ENCODE measurements at regions not wholly inside any gene's neighbourhood (a gene's known extent, or its start where the extent isn't known, plus 50 kb on each side); places are given as distances from the start of the nearest gene placed in this dataset.

- POLR2A ChIA-PET: no interaction called here
- FAIRE-seq (no peak), ATAC-seq (no peak), DNase-seq (ENCODE audit: low spot score) (no peak)
- Histone ChIP-seq H3K36me3 (replicated peaks in 1 of 2; ENCODE audit: control insufficient read depth in 1 of 2, insufficient read depth in 2 of 2, low read length in 2 of 2) (no peaks in the 10 kb centered on the region), H4K20me1 (ENCODE audit: insufficient read depth, low read length) (peaks cover 3% of the 10 kb centered on the region; the same call in 1 of the 2 replicates), H3K4me2 (ENCODE audit: low read depth, low read length) (no peak overlapping the region), H3K79me2 (ENCODE audit: insufficient read depth, low read length) (no peaks in the 10 kb centered on the region), H3K4me1 (ENCODE audit: insufficient read depth, low read length) (no peaks in the 10 kb centered on the region), H3K9ac (ENCODE audit: insufficient read depth, low read depth, low read length) (no peak overlapping the region), H3K27me3 (ENCODE audit: control insufficient read depth in 1 of 2, insufficient read depth in 2 of 2, low read length in 2 of 2) (peaks cover 1 to 3% of the 10 kb centered on the region in 2 experiments; a peak in 2 of 5 replicates), H2AFZ (ENCODE audit: low read length) (no peak overlapping the region), H3K4me3 (replicated peaks in 1 of 3; ENCODE audit: insufficient read depth in 1 of 3, low read depth in 2 of 3, low read length in 3 of 3) (no peak overlapping the region), H3K9me3 (ENCODE audit: low read length) (no peaks in the 10 kb centered on the region), H3K27ac (ENCODE audit: extremely low read length, insufficient read depth, low read length) (no peak overlapping the region)
- no peak for TF ChIP-seq ZC3H13 (CRISPR knock-in tag; IDR thresholded peaks at IDR 0.05)
- TF ChIP-seq CREB3 (CRISPR knock-in tag; IDR thresholded peaks at IDR 0.05): no peak
- TF ChIP-seq ZNF772 (CRISPR knock-in tag; IDR thresholded peaks at IDR 0.05): no peak
- TF ChIP-seq MEIS2 (CRISPR knock-in tag; IDR thresholded peaks at IDR 0.05): no peak
- no peak for TF ChIP-seq ZNF615 (CRISPR knock-in tag; IDR thresholded peaks at IDR 0.05; ENCODE audit: borderline replicate concordance)
- no peak for TF ChIP-seq HOXA9 (CRISPR knock-in tag; IDR thresholded peaks at IDR 0.05; ENCODE audit: borderline replicate concordance)
- no peak for TF ChIP-seq GATA4 (IDR thresholded peaks at IDR 0.05; ENCODE audit: borderline replicate concordance, low read depth)
- TF ChIP-seq ZNF567 (CRISPR knock-in tag; IDR thresholded peaks at IDR 0.05; ENCODE audit: borderline replicate concordance): no peak
- TF ChIP-seq HOXA7 (CRISPR knock-in tag; IDR thresholded peaks at IDR 0.05): no peak
- TF ChIP-seq ISL2 (CRISPR knock-in tag; IDR thresholded peaks at IDR 0.05): no peak
- in situ Hi-C loops (cut with HindIII; ENCODE audit: extremely low pct_ligation_motif_present, low pct_unique_long_range_greater_than_20kb): no loop called here
- WGBS (ENCODE audit: low lambda C conversion rate): 61% methylated on average over 5 of the region's 5 CpGs
- intact Hi-C loops (cut with micrococcal nuclease; ENCODE audit: unreplicated experiment): no loop called here
- BruUV-seq (replicated peaks): no TSS peak
- CTCF ChIA-PET (ENCODE audit: low intra/inter-chr PET ratio, low total read pairs): no interaction called here
These were observed 68.2 kb upstream of the B3GAT1 start for GRCh38 chr11:134480136-134480712.
